SK-N-SH (cell line): ENCODE measurements at regions not wholly inside any gene's neighbourhood (a gene's known extent, or its start where the extent isn't known, plus 50 kb on each side); places are given as distances from the start of the nearest gene placed in this dataset.

Experiments
- CTCF ChIA-PET: fragments of 300-600, 350-600 bp; formaldehyde crosslinking; extraction: SDS; loops from one replicate; lab custom pipeline; 2021; lab: Yijun Ruan, JAX
- POLR2A ChIA-PET: fragments of 350-600 bp; sonication (Branson Sonifier 250); formaldehyde crosslinking; extraction: SDS; loops from one replicate; lab custom pipeline; 2020; ENCODE audit warnings: antibody characterized with exemption, inconsistent platforms; lab: Yijun Ruan, JAX
- DNase-seq: peaks from one replicate; pipeline ENCODE4 v3.0.0; 2012
- H2AFZ ChIP-seq: fragments of 200-600 bp; sonication (generic); 2 replicates; pipeline ENCODE4 v1.8.1; 2016; ENCODE audit warnings: antibody characterized with exemption, mild to moderate bottlenecking, low read depth
- H3F3A ChIP-seq: fragments of 200-600 bp; sonication (generic); replicated peaks from 2 replicates; pipeline ENCODE3; 2016; ENCODE audit warnings: antibody characterized with exemption, mild to moderate bottlenecking; ENCODE audit not compliant: insufficient read depth
- H3K27ac ChIP-seq, 2 experiments: fragments of 200-500 bp in 1 of 2; fragments of 200-600 bp in 1 of 2; sonication (Bioruptor generic) in 1 of 2; sonication (generic), shearing (Covaris generic) in 1 of 2; 2 replicates each; pipeline versions ENCODE4 v1.5.1 to v1.6.1; 2014 to 2016; ENCODE audit warnings: low read depth in 2 of 2, inconsistent platforms in 1 of 2, low read length in 1 of 2, mild to moderate bottlenecking in 1 of 2, mixed read lengths in 1 of 2
- H3K27me3 ChIP-seq: fragments of 200-600 bp; sonication (generic), shearing (Covaris generic); 2 replicates; pipeline ENCODE4 v1.6.1; 2016; ENCODE audit warnings: mixed run types; ENCODE audit not compliant: insufficient read depth
- H3K36me3 ChIP-seq, 2 experiments: fragments of 200-500 bp in 1 of 2; fragments of 200-600 bp in 1 of 2; sonication (Bioruptor generic) in 1 of 2; sonication (generic) in 1 of 2; replicated peaks in 1 of 2; 2 replicates each; pipeline versions ENCODE3 to v1.5.1; 2014 to 2016; ENCODE audit warnings: low read length in 1 of 2, mild to moderate bottlenecking in 1 of 2; ENCODE audit not compliant: insufficient read depth in 2 of 2, control insufficient read depth in 1 of 2
- H3K4me1 ChIP-seq, 2 experiments: fragments of 200-500 bp in 1 of 2; fragments of 200-600 bp in 1 of 2; sonication (Bioruptor generic) in 1 of 2; sonication (generic), shearing (Covaris generic) in 1 of 2; 2 replicates each; pipeline versions ENCODE4 v1.5.1 to v1.6.1; 2014 to 2016; ENCODE audit warnings: low read depth in 1 of 2, low read length in 1 of 2, mixed run types in 1 of 2; ENCODE audit not compliant: insufficient read depth in 2 of 2, control insufficient read depth in 1 of 2
- H3K4me2 ChIP-seq: fragments of 200-600 bp; sonication (generic), shearing (Covaris generic); 2 replicates; pipeline ENCODE4 v1.6.1; 2017; ENCODE audit warnings: mixed run types
- H3K4me3 ChIP-seq, 2 experiments: fragments of 200-500 bp in 1 of 2; fragments of 200-600 bp in 1 of 2; sonication (Bioruptor generic) in 1 of 2; sonication (generic), shearing (Covaris generic) in 1 of 2; 2 replicates each; pipeline versions ENCODE4 v1.5.1 to v1.8.1; 2014 to 2016; ENCODE audit warnings: low read depth in 2 of 2, inconsistent platforms in 1 of 2, low read length in 1 of 2, mild to moderate bottlenecking in 1 of 2, mixed read lengths in 1 of 2, moderate library complexity in 1 of 2
- H3K79me2 ChIP-seq: fragments of 200-600 bp; sonication (generic); 2 replicates; pipeline ENCODE4 v1.8.1; 2017; ENCODE audit warnings: mild to moderate bottlenecking; ENCODE audit not compliant: insufficient read depth
- H3K9ac ChIP-seq: fragments of 200-600 bp; sonication (generic); 2 replicates; pipeline ENCODE4 v1.6.1; 2017; ENCODE audit warnings: mixed run types
- H3K9me2 ChIP-seq: fragments of 200-600 bp; sonication (generic); 2 replicates; pipeline ENCODE4 v1.6.1; 2017; ENCODE audit warnings: mixed run types
- H3K9me3 ChIP-seq: fragments of 200-600 bp; sonication (generic); 2 replicates; pipeline ENCODE4 v1.6.1; 2017; ENCODE audit warnings: mixed run types, mild to moderate bottlenecking, moderate library complexity
- H4K20me1 ChIP-seq: fragments of 200-600 bp; sonication (generic); 2 replicates; pipeline ENCODE4 v1.6.1; 2017; ENCODE audit warnings: mild to moderate bottlenecking, mixed run types; ENCODE audit not compliant: insufficient read depth
- CHD2 ChIP-seq: fragments of 150-350 bp; IDR thresholded peaks from 2 replicates; pipeline ENCODE4 v1.6.1; 2018; ENCODE audit warnings: low read length; ENCODE audit not compliant: partially characterized antibody
- ELF1 ChIP-seq: IDR thresholded peaks from 2 replicates; pipeline ENCODE4 v1.4.0; 2012
- FOSL2 ChIP-seq: IDR thresholded peaks from 2 replicates; pipeline ENCODE4 v1.4.0; 2012; ENCODE audit warnings: low read depth, mild to moderate bottlenecking, moderate library complexity, borderline replicate concordance
- FOXJ3 ChIP-seq: sonication (generic); formaldehyde crosslinking; IDR thresholded peaks from 2 replicates; pipeline ENCODE4 v1.5.1; 2020; ENCODE audit warnings: mild to moderate bottlenecking, missing genetic modification reagents
- GATA2 ChIP-seq: sonication (generic); formaldehyde crosslinking; IDR thresholded peaks from 2 replicates; pipeline ENCODE4 v1.5.0; 2020; ENCODE audit warnings: mild to moderate bottlenecking, missing genetic modification reagents
- JUND ChIP-seq: IDR thresholded peaks from 2 replicates; pipeline ENCODE4 v1.4.0; 2012
- MEF2A ChIP-seq: IDR thresholded peaks from 2 replicates; pipeline ENCODE4 v1.4.0; 2012; ENCODE audit warnings: low read depth, borderline replicate concordance
- NRF1 ChIP-seq: IDR thresholded peaks from 2 replicates; pipeline ENCODE4 v1.6.1; 2012; ENCODE audit warnings: low read depth, mild to moderate bottlenecking, low read length
- POLR2AphosphoS5 ChIP-seq: IDR thresholded peaks from 2 replicates; pipeline ENCODE4 v1.6.1; 2012; ENCODE audit warnings: low read depth, low read length
- REST ChIP-seq: IDR thresholded peaks from 2 replicates; pipeline ENCODE4 v1.6.1; 2012; ENCODE audit warnings: mild to moderate bottlenecking, low read depth, low read length, moderate library complexity
- SIN3A ChIP-seq: IDR thresholded peaks from 2 replicates; pipeline ENCODE4 v1.6.1; 2012; ENCODE audit warnings: low read depth, mild to moderate bottlenecking, low read length, moderate library complexity, borderline replicate concordance
- SMC3 ChIP-seq: IDR thresholded peaks from 2 replicates; pipeline ENCODE4 v1.6.1; 2012; ENCODE audit warnings: low read depth, low read length, improper control_type of control experiment
- USF1 ChIP-seq: IDR thresholded peaks from 2 replicates; pipeline ENCODE4 v1.4.0; 2012; ENCODE audit warnings: low read depth, borderline replicate concordance
- WGBS: methylation state at CpG from one replicate; pipeline ENCODE4 v1.1.6; 2017; ENCODE audit warnings: low lambda C conversion rate; 5-methylcytosine and 5-hydroxymethylcytosine counted together
- TF ChIP-seq, protein P1 (sequence below): fragments of 150-350 bp; IDR thresholded peaks from 2 replicates; pipeline ENCODE4 v1.6.1; 2017; ENCODE audit warnings: antibody characterized with exemption, low read length, low read depth, borderline replicate concordance

DNA sequence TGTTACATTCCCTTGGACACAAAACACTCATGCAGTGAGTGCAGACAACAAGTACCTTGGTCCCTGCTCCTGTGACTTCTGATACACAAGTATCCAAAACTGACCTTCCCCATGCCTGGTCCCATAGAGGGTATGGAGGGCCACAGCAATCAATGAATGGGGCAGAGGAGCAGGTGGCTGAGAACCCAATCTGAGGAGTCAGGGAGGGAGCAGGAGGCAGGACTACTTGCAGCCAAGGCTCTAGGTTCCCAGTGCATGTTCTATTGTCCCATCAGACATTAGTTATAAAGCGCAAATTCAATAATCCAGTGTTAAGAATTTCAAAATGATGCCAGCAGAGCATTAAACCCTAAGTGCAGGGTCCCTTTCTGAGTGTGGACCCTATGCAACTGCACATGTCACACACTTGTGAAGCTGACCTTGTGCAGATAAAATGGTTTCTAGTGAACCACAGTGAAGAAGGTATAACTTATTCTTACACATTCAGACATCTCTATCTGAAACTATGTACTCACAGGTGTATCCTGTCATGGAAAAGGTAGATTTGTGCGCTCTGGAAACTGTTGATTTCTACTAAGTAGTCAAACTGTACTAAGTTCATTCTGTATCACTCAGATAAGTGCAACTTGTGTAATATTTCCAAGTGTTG, 107.3 kb upstream of the ABI3BP start:
- no peak overlapping the region for H3K4me3 ChIP-seq
- no peak overlapping the region for H2AFZ ChIP-seq
- WGBS, result 25% methylated on average over 2 of the region's 2 CpGs
- H4K20me1 ChIP-seq, result no peaks in the 10 kb centered on the region
- POLR2A ChIA-PET, result no interaction called here
- H3F3A ChIP-seq, result no peaks in the 10 kb centered on the region
- DNase-seq, result no peak
- no peaks in the 10 kb centered on the region for H3K4me1 ChIP-seq
- no peak overlapping the region for H3K4me2 ChIP-seq
- no peak overlapping the region for H3K27ac ChIP-seq
- no peak overlapping the region for H3K9ac ChIP-seq
- CTCF ChIA-PET, result interaction anchor here (1.6 kb wide), 1 partner anchor 96 kb away, joined by 4 read pairs; no protein-coding TSS in a partner anchor
- H3K36me3 ChIP-seq, result no peaks in the 10 kb centered on the region
- H3K9me2 ChIP-seq, result no peaks in the 10 kb centered on the region
- no peaks in the 10 kb centered on the region for H3K27me3 ChIP-seq
- H3K79me2 ChIP-seq, result no peaks in the 10 kb centered on the region
- TF ChIP-seq FOXJ3 (CRISPR knock-in tag) (no peak), USF1 (no peak), REST (no peak), POLR2AphosphoS5 (no peak), GATA2 (CRISPR knock-in tag) (no peak), SMC3 (no peak), SIN3A (no peak)
- H3K9me3 ChIP-seq, result no peaks in the 10 kb centered on the region

DNA sequence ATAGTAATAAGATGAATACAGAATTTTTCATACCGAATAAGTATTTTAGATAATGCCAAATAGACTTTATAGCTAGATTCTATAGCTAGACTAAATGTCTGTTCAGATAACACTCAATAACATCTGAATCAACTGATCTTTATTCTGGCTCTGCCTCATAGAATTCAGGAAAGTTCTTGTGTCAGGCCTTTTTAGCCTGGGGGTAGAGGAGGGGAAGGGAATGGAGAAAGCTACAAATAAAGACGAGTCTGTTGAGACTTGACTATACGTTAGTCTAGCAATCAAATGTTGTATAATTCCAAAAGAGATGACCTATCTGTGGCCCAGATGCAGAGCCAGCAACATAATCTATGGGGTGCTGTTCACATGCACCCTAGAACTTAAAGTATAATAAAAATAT, 106.6 kb upstream of the ABI3BP start:
- DNase-seq, result no peak
- no peak overlapping the region for H3K4me3 ChIP-seq
- WGBS, result 73% methylated on average over 3 of the region's 3 CpGs
- H3K4me2 ChIP-seq, result no peak overlapping the region
- no peak overlapping the region for H3K9ac ChIP-seq
- no peak for TF ChIP-seq GATA2 (CRISPR knock-in tag)
- no peak for TF ChIP-seq ELF1
- TF ChIP-seq, protein P1, sequence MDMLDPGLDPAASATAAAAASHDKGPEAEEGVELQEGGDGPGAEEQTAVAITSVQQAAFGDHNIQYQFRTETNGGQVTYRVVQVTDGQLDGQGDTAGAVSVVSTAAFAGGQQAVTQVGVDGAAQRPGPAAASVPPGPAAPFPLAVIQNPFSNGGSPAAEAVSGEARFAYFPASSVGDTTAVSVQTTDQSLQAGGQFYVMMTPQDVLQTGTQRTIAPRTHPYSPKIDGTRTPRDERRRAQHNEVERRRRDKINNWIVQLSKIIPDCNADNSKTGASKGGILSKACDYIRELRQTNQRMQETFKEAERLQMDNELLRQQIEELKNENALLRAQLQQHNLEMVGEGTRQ, result no peak
- no peak for TF ChIP-seq FOSL2
- no peak for TF ChIP-seq FOXJ3 (CRISPR knock-in tag)
- TF ChIP-seq MEF2A, result no peak
- TF ChIP-seq JUND, result no peak
- TF ChIP-seq POLR2AphosphoS5, result no peak
- no peak for TF ChIP-seq CHD2
- TF ChIP-seq NRF1, result no peak
- TF ChIP-seq, all 33 proteins: peak for 0
- ChIA-PET POLR2A (no interaction called here), CTCF (interaction anchor here (1.6 kb wide), 1 partner anchor 97 kb away, joined by 4 read pairs; no protein-coding TSS in a partner anchor)
- no peaks in the 10 kb centered on the region; a peak in 1 of 4 replicates for H3K4me1 ChIP-seq
- H3K9me3 ChIP-seq, result no peaks in the 10 kb centered on the region
- H3K36me3 ChIP-seq, result no peaks in the 10 kb centered on the region
- H3K9me2 ChIP-seq, result no peaks in the 10 kb centered on the region
- H3K79me2 ChIP-seq, result no peaks in the 10 kb centered on the region
- no peak overlapping the region for H2AFZ ChIP-seq
- H3K27ac ChIP-seq, result no peak overlapping the region
- H3K27me3 ChIP-seq, result no peaks in the 10 kb centered on the region
- H3F3A ChIP-seq, result no peaks in the 10 kb centered on the region
- H4K20me1 ChIP-seq, result no peaks in the 10 kb centered on the region
